ENCODE measurements at regions not wholly inside any gene's neighbourhood (a gene's known extent, or its start where the extent isn't known, plus 50 kb on each side); places are given as distances from the start of the nearest gene placed in this dataset.

- TF ChIP-seq, protein P1, sequence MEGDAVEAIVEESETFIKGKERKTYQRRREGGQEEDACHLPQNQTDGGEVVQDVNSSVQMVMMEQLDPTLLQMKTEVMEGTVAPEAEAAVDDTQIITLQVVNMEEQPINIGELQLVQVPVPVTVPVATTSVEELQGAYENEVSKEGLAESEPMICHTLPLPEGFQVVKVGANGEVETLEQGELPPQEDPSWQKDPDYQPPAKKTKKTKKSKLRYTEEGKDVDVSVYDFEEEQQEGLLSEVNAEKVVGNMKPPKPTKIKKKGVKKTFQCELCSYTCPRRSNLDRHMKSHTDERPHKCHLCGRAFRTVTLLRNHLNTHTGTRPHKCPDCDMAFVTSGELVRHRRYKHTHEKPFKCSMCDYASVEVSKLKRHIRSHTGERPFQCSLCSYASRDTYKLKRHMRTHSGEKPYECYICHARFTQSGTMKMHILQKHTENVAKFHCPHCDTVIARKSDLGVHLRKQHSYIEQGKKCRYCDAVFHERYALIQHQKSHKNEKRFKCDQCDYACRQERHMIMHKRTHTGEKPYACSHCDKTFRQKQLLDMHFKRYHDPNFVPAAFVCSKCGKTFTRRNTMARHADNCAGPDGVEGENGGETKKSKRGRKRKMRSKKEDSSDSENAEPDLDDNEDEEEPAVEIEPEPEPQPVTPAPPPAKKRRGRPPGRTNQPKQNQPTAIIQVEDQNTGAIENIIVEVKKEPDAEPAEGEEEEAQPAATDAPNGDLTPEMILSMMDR (IDR thresholded peaks at IDR 0.05): no peak
- TF ChIP-seq POLR2A (IDR thresholded peaks at IDR 0.05): no peak
Measured at GRCh38 chr4:123974386-123975149, 578.0 kb downstream of the SPRY1 start.
